Uterus (tissue), 2 donors: ENCODE measurements at regions not wholly inside any gene's neighbourhood (a gene's known extent, or its start where the extent isn't known, plus 50 kb on each side); places are given as distances from the start of the nearest gene placed in this dataset.

Source experiments
- CTCF ChIP-seq, 4 experiments: fragments of 200-600 bp in 2 of 4; fragments of 450-650 bp in 2 of 4; sonication (generic) in 2 of 4; IDR thresholded peaks; one replicate each; pipeline ENCODE4 v1.5.1; 2016 to 2019; ENCODE audit warnings: antibody characterized with exemption in 4 of 4, mild to moderate bottlenecking in 2 of 4, moderate library complexity in 1 of 4
- POLR2A ChIP-seq, 2 donors: fragments of 450-650 bp; IDR thresholded peaks; one replicate each; pipeline ENCODE4 v1.6.1; 2016; ENCODE audit warnings: antibody characterized with exemption in 2 of 2, mild to moderate bottlenecking in 1 of 2, moderate library complexity in 1 of 2

- TF ChIP-seq CTCF (IDR thresholded peaks at IDR 0.05), result no peak
- no peak for TF ChIP-seq POLR2A (IDR thresholded peaks at IDR 0.05)
Measured at GRCh38 chr6:85186546-85187175, 263.2 kb upstream of the NT5E start.
